ENCODE measurements at regions not wholly inside any gene's neighbourhood (a gene's known extent, or its start where the extent isn't known, plus 50 kb on each side); places are given as distances from the start of the nearest gene placed in this dataset.

DNA sequence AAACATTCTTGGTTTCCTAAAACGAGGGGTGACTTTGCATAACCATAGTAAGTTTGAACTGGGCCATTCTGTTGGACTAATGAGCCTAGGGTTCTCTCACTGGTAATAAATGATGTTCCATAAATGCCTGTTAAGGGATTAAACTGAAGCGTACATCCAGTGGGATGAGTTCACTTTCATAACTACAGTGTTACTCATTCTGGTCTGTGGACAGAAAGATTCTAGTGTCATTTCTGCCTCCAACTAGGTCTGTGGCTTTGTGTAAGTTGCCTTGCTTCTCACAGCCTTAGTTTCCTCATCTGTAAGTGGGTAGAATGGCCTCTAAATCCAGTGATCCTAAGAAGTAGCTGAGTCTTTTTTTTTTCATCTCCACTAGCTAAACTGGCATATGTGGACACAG is 1860.6 kb upstream of the PIK3C3 start (continued):
- TF ChIP-seq TBL1XR1 (IDR thresholded peaks at IDR 0.05; ENCODE audit: low read depth, low read length) (no peak), HDAC6 (IDR thresholded peaks at IDR 0.05; ENCODE audit: unreplicated experiment) (no peak)
- TF ChIP-seq, protein P1, sequence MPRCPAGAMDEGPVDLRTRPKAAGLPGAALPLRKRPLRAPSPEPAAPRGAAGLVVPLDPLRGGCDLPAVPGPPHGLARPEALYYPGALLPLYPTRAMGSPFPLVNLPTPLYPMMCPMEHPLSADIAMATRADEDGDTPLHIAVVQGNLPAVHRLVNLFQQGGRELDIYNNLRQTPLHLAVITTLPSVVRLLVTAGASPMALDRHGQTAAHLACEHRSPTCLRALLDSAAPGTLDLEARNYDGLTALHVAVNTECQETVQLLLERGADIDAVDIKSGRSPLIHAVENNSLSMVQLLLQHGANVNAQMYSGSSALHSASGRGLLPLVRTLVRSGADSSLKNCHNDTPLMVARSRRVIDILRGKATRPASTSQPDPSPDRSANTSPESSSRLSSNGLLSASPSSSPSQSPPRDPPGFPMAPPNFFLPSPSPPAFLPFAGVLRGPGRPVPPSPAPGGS (IDR thresholded peaks at IDR 0.05; ENCODE audit: borderline replicate concordance, insufficient read depth, low read depth, low read length, poor library complexity, severe bottlenecking): no peak

DNA sequence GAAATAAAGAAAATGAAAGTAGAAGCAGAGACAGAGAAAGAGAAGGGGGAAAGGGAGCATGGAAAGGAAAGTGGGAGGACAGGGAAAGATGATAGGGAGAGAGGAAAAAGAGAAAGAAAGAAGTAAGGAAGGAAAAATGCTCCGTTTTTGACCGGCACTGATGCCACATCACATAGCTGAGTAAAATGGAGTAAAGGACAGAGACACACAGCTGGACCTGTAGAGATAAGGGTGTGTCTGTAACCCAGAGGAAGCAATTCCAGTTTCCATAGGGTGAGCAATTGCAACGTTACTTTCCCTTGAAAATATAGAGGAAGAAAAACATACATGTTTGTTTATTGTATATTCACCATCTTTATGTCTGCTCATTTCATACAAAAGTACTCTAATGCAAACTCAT is 1866.9 kb upstream of the PIK3C3 start:
- Histone ChIP-seq H3K9ac (ENCODE audit: control insufficient read depth, insufficient read depth, low read length) (no peak overlapping the region), H3K4me3 (no peak overlapping the region), H4K20me1 (ENCODE audit: control insufficient read depth, insufficient read depth) (no peaks in the 10 kb centered on the region), H3K36me3 (ENCODE audit: control insufficient read depth in 2 of 2, insufficient read depth in 2 of 2, low read length in 1 of 2) (no peaks in the 10 kb centered on the region), H3K27ac (ENCODE audit: control insufficient read depth, insufficient read depth) (no peak overlapping the region), H3K27me3 (replicated peaks in 1 of 2; ENCODE audit: control insufficient read depth in 2 of 2, insufficient read depth in 2 of 2, low read length in 1 of 2) (no peaks in the 10 kb centered on the region), H3K9me3 (replicated peaks; ENCODE audit: control insufficient read depth, insufficient read depth, low read length) (no peaks in the 10 kb centered on the region), H2AFZ (ENCODE audit: control insufficient read depth, low read depth, low read length) (no peak overlapping the region), H3K4me2 (ENCODE audit: control insufficient read depth, insufficient read depth) (no peak overlapping the region), H3K4me1 (ENCODE audit: control insufficient read depth, insufficient read depth, low read length) (no peaks in the 10 kb centered on the region), H3K79me2 (ENCODE audit: control insufficient read depth, insufficient read depth, low read length) (no peaks in the 10 kb centered on the region)
- intact Hi-C loops (cut with micrococcal nuclease; ENCODE audit: unreplicated experiment) (no loop called here), in situ Hi-C loops (cut with MboI) (no loop called here)
- ATAC-seq (peak; percentile 25; the same call in 1 of the 3 replicates), DNase-seq (ENCODE audit: low read depth, low spot score) (no peak), FAIRE-seq (no peak)
- POLR2A ChIA-PET: no interaction called here
- no TSS peak for BruUV-seq (replicated peaks)
- no peak for TF ChIP-seq RAD21 (IDR thresholded peaks at IDR 0.05; ENCODE audit: insufficient read depth, low read depth, low read length)
- no peak for TF ChIP-seq SUZ12 (IDR thresholded peaks at IDR 0.05; ENCODE audit: unreplicated experiment)
- TF ChIP-seq RAD51 (IDR thresholded peaks at IDR 0.05): no peak
- no peak for TF ChIP-seq FOXM1 (IDR thresholded peaks at IDR 0.05; ENCODE audit: low read depth, low read length)
- TF ChIP-seq ZNF274 (IDR thresholded peaks at IDR 0.05; ENCODE audit: insufficient read depth, insufficient read length): no peak
- TF ChIP-seq BACH1 (IDR thresholded peaks at IDR 0.05; ENCODE audit: borderline replicate concordance): no peak
- TF ChIP-seq, protein P2, sequence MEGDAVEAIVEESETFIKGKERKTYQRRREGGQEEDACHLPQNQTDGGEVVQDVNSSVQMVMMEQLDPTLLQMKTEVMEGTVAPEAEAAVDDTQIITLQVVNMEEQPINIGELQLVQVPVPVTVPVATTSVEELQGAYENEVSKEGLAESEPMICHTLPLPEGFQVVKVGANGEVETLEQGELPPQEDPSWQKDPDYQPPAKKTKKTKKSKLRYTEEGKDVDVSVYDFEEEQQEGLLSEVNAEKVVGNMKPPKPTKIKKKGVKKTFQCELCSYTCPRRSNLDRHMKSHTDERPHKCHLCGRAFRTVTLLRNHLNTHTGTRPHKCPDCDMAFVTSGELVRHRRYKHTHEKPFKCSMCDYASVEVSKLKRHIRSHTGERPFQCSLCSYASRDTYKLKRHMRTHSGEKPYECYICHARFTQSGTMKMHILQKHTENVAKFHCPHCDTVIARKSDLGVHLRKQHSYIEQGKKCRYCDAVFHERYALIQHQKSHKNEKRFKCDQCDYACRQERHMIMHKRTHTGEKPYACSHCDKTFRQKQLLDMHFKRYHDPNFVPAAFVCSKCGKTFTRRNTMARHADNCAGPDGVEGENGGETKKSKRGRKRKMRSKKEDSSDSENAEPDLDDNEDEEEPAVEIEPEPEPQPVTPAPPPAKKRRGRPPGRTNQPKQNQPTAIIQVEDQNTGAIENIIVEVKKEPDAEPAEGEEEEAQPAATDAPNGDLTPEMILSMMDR (IDR thresholded peaks at IDR 0.05 in 2 of 3, conservative IDR thresholded peaks at IDR 0.05 in 1 of 3; ENCODE audit: control insufficient read depth in 2 of 3, extremely low read depth in 1 of 3, insufficient read depth in 1 of 3, low read depth in 3 of 3, low read length in 3 of 3): no peak
- no peak for TF ChIP-seq RCOR1 (conservative IDR thresholded peaks at IDR 0.05; ENCODE audit: low read depth, low read length)
- no peak for TF ChIP-seq MTA3 (IDR thresholded peaks at IDR 0.05; ENCODE audit: borderline replicate concordance, low read length)
- no peak for TF ChIP-seq ZZZ3 (IDR thresholded peaks at IDR 0.05; ENCODE audit: control insufficient read depth, insufficient read length, low read depth)
- no peak for TF ChIP-seq RBBP5 (conservative IDR thresholded peaks at IDR 0.05)
- no peak for TF ChIP-seq HCFC1 (IDR thresholded peaks at IDR 0.05; ENCODE audit: low read length)
- TF ChIP-seq JUNB (IDR thresholded peaks at IDR 0.05): no peak
- no peak for TF ChIP-seq CBX5 (IDR thresholded peaks at IDR 0.05; ENCODE audit: low read depth)
- no peak for TF ChIP-seq MEF2A (IDR thresholded peaks at IDR 0.05; ENCODE audit: insufficient read depth, low read depth, low read length)
- TF ChIP-seq, protein P3, sequence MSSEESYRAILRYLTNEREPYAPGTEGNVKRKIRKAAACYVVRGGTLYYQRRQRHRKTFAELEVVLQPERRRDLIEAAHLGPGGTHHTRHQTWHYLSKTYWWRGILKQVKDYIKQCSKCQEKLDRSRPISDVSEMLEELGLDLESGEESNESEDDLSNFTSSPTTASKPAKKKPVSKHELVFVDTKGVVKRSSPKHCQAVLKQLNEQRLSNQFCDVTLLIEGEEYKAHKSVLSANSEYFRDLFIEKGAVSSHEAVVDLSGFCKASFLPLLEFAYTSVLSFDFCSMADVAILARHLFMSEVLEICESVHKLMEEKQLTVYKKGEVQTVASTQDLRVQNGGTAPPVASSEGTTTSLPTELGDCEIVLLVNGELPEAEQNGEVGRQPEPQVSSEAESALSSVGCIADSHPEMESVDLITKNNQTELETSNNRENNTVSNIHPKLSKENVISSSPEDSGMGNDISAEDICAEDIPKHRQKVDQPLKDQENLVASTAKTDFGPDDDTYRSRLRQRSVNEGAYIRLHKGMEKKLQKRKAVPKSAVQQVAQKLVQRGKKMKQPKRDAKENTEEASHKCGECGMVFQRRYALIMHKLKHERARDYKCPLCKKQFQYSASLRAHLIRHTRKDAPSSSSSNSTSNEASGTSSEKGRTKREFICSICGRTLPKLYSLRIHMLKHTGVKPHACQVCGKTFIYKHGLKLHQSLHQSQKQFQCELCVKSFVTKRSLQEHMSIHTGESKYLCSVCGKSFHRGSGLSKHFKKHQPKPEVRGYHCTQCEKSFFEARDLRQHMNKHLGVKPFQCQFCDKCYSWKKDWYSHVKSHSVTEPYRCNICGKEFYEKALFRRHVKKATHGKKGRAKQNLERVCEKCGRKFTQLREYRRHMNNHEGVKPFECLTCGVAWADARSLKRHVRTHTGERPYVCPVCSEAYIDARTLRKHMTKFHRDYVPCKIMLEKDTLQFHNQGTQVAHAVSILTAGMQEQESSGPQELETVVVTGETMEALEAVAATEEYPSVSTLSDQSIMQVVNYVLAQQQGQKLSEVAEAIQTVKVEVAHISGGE (CRISPR knock-in tag; IDR thresholded peaks at IDR 0.05): no peak
- 57% methylated on average over 3 of the region's 3 CpGs for WGBS (ENCODE audit: insufficient coverage, insufficient replicate concordance, low lambda C conversion rate, missing lambda C conversion rate)
- SMC1A ChIA-PET (ENCODE audit: uncharacterized antibody, unreplicated experiment): interaction anchor here (0.9 to 1.2 kb wide), 3 partner anchors 11 to 338 kb away, joined by 3 to 4 read pairs (median 3); no protein-coding TSS in a partner anchor
- CTCF ChIA-PET: interaction anchor here (1.1 kb wide), 1 partner anchor 9 kb away, joined by 4 read pairs; no protein-coding TSS in a partner anchor
- RAD21 ChIA-PET (ENCODE audit: unreplicated experiment): no interaction called here

Data from GM12878 (cell line).